H9 (cell line): ENCODE measurements at regions not wholly inside any gene's neighbourhood (a gene's known extent, or its start where the extent isn't known, plus 50 kb on each side); places are given as distances from the start of the nearest gene placed in this dataset.

Experiments used
- DNase-seq: peaks from one replicate; pipeline ENCODE4 v3.0.0-alpha.2; 2017
- H2AFZ ChIP-seq: one replicate; pipeline ENCODE4 v1.6.1; 2013; ENCODE audit warnings: mild to moderate bottlenecking, low read length, control low read depth, moderate library complexity
- H2AK5ac ChIP-seq: 2 replicates; pipeline ENCODE4 v1.6.1; 2013; ENCODE audit warnings: low read length, control low read depth, mixed read lengths; ENCODE audit not compliant: insufficient read length
- H2BK120ac ChIP-seq: one replicate; pipeline ENCODE4 v1.6.1; 2013; ENCODE audit warnings: low read depth, mild to moderate bottlenecking, low read length, control low read depth, inconsistent platforms; ENCODE audit not compliant: poor library complexity, severe bottlenecking
- H2BK12ac ChIP-seq: 2 replicates; pipeline ENCODE4 v1.6.1; 2013; ENCODE audit warnings: low read length, control low read depth, mixed read lengths, low read depth; ENCODE audit not compliant: insufficient read length
- H2BK15ac ChIP-seq: 2 replicates; pipeline ENCODE4 v1.6.1; 2013; ENCODE audit warnings: low read depth, low read length, control low read depth
- H2BK20ac ChIP-seq: one replicate; pipeline ENCODE4 v1.6.1; 2013; ENCODE audit warnings: low read depth, mild to moderate bottlenecking, low read length, control low read depth, inconsistent platforms; ENCODE audit not compliant: poor library complexity, severe bottlenecking
- H2BK5ac ChIP-seq: 2 replicates; pipeline ENCODE4 v1.6.1; 2013; ENCODE audit warnings: low read length, control low read depth, mixed read lengths; ENCODE audit not compliant: insufficient read length
- H3K14ac ChIP-seq: 2 replicates; pipeline ENCODE4 v1.6.1; 2013; ENCODE audit warnings: low read length, control low read depth; ENCODE audit not compliant: insufficient read depth
- H3K18ac ChIP-seq: 2 replicates; pipeline ENCODE4 v1.6.1; 2013; ENCODE audit warnings: low read depth, mild to moderate bottlenecking, mixed read lengths, low read length, control low read depth; ENCODE audit not compliant: insufficient read length
- H3K23ac ChIP-seq: 2 replicates; pipeline ENCODE4 v1.6.1; 2013; ENCODE audit warnings: low read length, control low read depth, mixed read lengths, low read depth; ENCODE audit not compliant: insufficient read length
- H3K23me2 ChIP-seq: 2 replicates; pipeline ENCODE4 v1.6.1; 2013; ENCODE audit warnings: low read depth, mild to moderate bottlenecking, mixed read lengths, low read length, control low read depth; ENCODE audit not compliant: insufficient read length, poor library complexity, severe bottlenecking
- H3K27ac ChIP-seq: 2 replicates; pipeline ENCODE4 v1.5.1; 2013; ENCODE audit warnings: low read length, control low read depth, mixed read lengths, low read depth; ENCODE audit not compliant: insufficient read length
- H3K27me3 ChIP-seq: 2 replicates; pipeline ENCODE4 v1.6.1; 2013; ENCODE audit warnings: low read length, control low read depth, inconsistent platforms; ENCODE audit not compliant: insufficient read depth
- H3K4ac ChIP-seq: 2 replicates; pipeline ENCODE4 v1.6.1; 2013; ENCODE audit warnings: low read depth, mild to moderate bottlenecking, control low read depth, inconsistent platforms, low read length, moderate library complexity
- H3K4me1 ChIP-seq: 2 replicates; pipeline ENCODE4 v1.6.1; 2013; ENCODE audit warnings: low read length, control low read depth, inconsistent platforms; ENCODE audit not compliant: insufficient read depth
- H3K4me2 ChIP-seq: 2 replicates; pipeline ENCODE4 v1.6.1; 2013; ENCODE audit warnings: low read length, control low read depth, mixed read lengths; ENCODE audit not compliant: insufficient read length, insufficient read depth
- H3K56ac ChIP-seq: 2 replicates; pipeline ENCODE4 v1.6.1; 2013; ENCODE audit warnings: low read depth, mild to moderate bottlenecking, mixed read lengths, low read length, control low read depth; ENCODE audit not compliant: insufficient read length
- H3K79me1 ChIP-seq: 2 replicates; pipeline ENCODE4 v1.6.1; 2013; ENCODE audit warnings: low read depth, mild to moderate bottlenecking, moderate library complexity, low read length, control low read depth, inconsistent platforms; ENCODE audit not compliant: insufficient read depth, poor library complexity, severe bottlenecking
- H3K79me2 ChIP-seq: 2 replicates; pipeline ENCODE4 v1.6.1; 2013; ENCODE audit warnings: low read length, control low read depth, inconsistent platforms; ENCODE audit not compliant: insufficient read depth
- H3K9ac ChIP-seq: 2 replicates; pipeline ENCODE4 v1.6.1; 2013; ENCODE audit warnings: low read length, control low read depth, mixed read lengths; ENCODE audit not compliant: insufficient read length; ENCODE audit errors: extremely low read depth
- H3K9me3 ChIP-seq: one replicate; pipeline ENCODE4 v1.6.1; 2013; ENCODE audit warnings: low read depth, low read length, inconsistent platforms; ENCODE audit not compliant: control insufficient read depth
- H3T11ph ChIP-seq: one replicate; pipeline ENCODE4 v1.6.1; 2013; ENCODE audit warnings: mild to moderate bottlenecking, low read length, control low read depth, inconsistent platforms
- H4K20me1 ChIP-seq: one replicate; pipeline ENCODE4 v1.6.1; 2013; ENCODE audit not compliant: control insufficient read depth, insufficient read length, insufficient read depth
- H4K5ac ChIP-seq: 2 replicates; pipeline ENCODE4 v1.6.1; 2013; ENCODE audit warnings: low read depth, mild to moderate bottlenecking, mixed read lengths, low read length, control low read depth; ENCODE audit not compliant: insufficient read length
- H4K8ac ChIP-seq: replicated peaks from 2 replicates; pipeline ENCODE4 v1.6.1; 2013; ENCODE audit warnings: low read length, control low read depth, mixed read lengths, low read depth; ENCODE audit not compliant: insufficient read length
- H4K91ac ChIP-seq: 2 replicates; pipeline ENCODE4 v1.6.1; 2013; ENCODE audit warnings: low read depth, mild to moderate bottlenecking, moderate library complexity, mixed read lengths, low read length, control low read depth; ENCODE audit not compliant: insufficient read length
- H3K27ac Mint-ChIP-seq, 3 experiments: 2 replicates in 2 of 3; 3 replicates in 1 of 3; pipeline ENCODE4 v1.8.0; 2020 to 2021; ENCODE audit warnings: mixed read lengths in 3 of 3, mild to moderate bottlenecking in 1 of 3, moderate library complexity in 1 of 3
- H3K27me3 Mint-ChIP-seq: 2 replicates; pipeline ENCODE4 v1.8.0; 2021; ENCODE audit warnings: low read depth, mild to moderate bottlenecking, moderate library complexity, mixed read lengths
- H3K36me3 Mint-ChIP-seq, 3 experiments: 2 replicates in 2 of 3; 3 replicates in 1 of 3; pipeline ENCODE4 v1.8.0; 2020 to 2021; ENCODE audit warnings: low read depth in 3 of 3, mixed read lengths in 3 of 3; ENCODE audit not compliant: insufficient read depth in 1 of 3
- H3K4me1 Mint-ChIP-seq, 2 experiments: 2 replicates each; pipeline ENCODE4 v1.8.0; 2020; ENCODE audit warnings: mixed read lengths in 2 of 2
- H3K4me3 Mint-ChIP-seq, 2 experiments: 2 replicates in 1 of 2; 3 replicates in 1 of 2; pipeline ENCODE4 v1.8.0; 2020 to 2021; ENCODE audit warnings: mild to moderate bottlenecking in 2 of 2, mixed read lengths in 2 of 2, moderate library complexity in 1 of 2
- H3K9me3 Mint-ChIP-seq, 2 experiments: 2 replicates in 1 of 2; 3 replicates in 1 of 2; pipeline ENCODE4 v1.8.0; 2020; ENCODE audit warnings: mild to moderate bottlenecking in 2 of 2, mixed read lengths in 2 of 2, moderate library complexity in 1 of 2
- CTCF ChIP-seq: fragments of 200-600 bp; sonication (generic); conservative IDR thresholded peaks from 3 replicates; pipeline ENCODE4 v1.8.0; 2021; ENCODE audit warnings: antibody characterized with exemption, mild to moderate bottlenecking
- WGBS: extraction: QIAGEN DNeasy Blood & Tissue Kit; methylation state at CpG from one replicate; pipeline ENCODE4 v1.1.7; 2013; ENCODE audit warnings: missing lambda C conversion rate, low lambda C conversion rate, mixed read lengths; ENCODE audit not compliant: insufficient read length; ENCODE audit errors: extremely low coverage; 5-methylcytosine and 5-hydroxymethylcytosine counted together

GRCh38 chr11:10984742-10985141 is 126.9 kb upstream of the ZBED5 start:
- H2AK5ac ChIP-seq: no peak overlapping the region
- no peaks in the 10 kb centered on the region for H3K9me3 Mint-ChIP-seq

More at GRCh38 chr11:10984742-10985141, 126.9 kb upstream of the ZBED5 start:
- Histone ChIP-seq H2BK12ac (no peak overlapping the region), H3K27ac (no peak overlapping the region), H3K79me1 (no peaks in the 10 kb centered on the region), H2BK5ac (no peak overlapping the region), H2BK20ac (no peak overlapping the region), H3K9ac (no peak overlapping the region), H4K20me1 (no peaks in the 10 kb centered on the region), H4K8ac (no peak overlapping the region), H2AFZ (no peak overlapping the region), H3K27me3 (no peaks in the 10 kb centered on the region), H3K4ac (no peak overlapping the region), H3T11ph (no peak overlapping the region), H3K18ac (no peak overlapping the region), H2BK15ac (no peak overlapping the region), H3K79me2 (no peaks in the 10 kb centered on the region), H3K56ac (no peak overlapping the region), H3K23me2 (no peaks in the 10 kb centered on the region), H4K5ac (no peak overlapping the region), H3K4me1 (no peaks in the 10 kb centered on the region), H3K9me3 (no peaks in the 10 kb centered on the region), H4K91ac (no peak overlapping the region), H3K4me2 (no peak overlapping the region), H3K23ac (no peak overlapping the region), H3K14ac (no peak overlapping the region), H2BK120ac (no peak overlapping the region)
- Mint-ChIP-seq H3K4me3 (no peak overlapping the region), H3K36me3 (no peaks in the 10 kb centered on the region), H3K27ac (no peak overlapping the region), H3K27me3 (peaks cover 4% of the 10 kb centered on the region), H3K4me1 (peaks cover 3 to 7% of the 10 kb centered on the region in 2 experiments; a peak in 3 of 4 replicates)
- DNase-seq: no peak
- WGBS: no CpG with 5 or more reads among the region's 5 CpGs
- no peak for TF ChIP-seq CTCF
